NCI-H446 treated with DMSO at 0.1 percent for 48 hours (cell line): ENCODE measurements at regions not wholly inside any gene's neighbourhood (a gene's known extent, or its start where the extent isn't known, plus 50 kb on each side); places are given as distances from the start of the nearest gene placed in this dataset.
"Not testable (repeated sequence)": the region's sequence is repeated elsewhere in the genome, so short reads cannot be mapped to it uniquely, and the experiment has no call there.

Experiments
- DNase-seq: peaks from one replicate; lab custom pipeline; 2025; lab: John Stamatoyannopoulos, UW

DNA sequence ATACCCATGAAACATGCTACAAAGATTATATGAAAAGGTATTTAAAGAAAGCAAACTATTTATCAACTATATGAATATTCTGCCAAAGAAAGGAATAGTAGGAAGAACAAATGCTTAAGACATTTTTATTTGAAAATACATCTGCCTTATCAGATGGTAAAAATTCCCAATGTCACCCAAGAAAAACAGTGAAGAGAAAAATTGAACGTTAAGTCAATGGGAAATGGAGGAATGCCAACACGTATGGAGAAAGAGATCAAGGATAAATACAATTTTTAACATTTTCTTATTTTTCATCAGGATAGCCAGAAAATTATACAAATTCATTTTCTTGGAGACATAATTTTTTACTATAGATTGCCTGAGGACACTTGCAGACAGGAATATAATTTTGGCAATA, 394.2 kb downstream of the ZEB2 start:
- no peak for DNase-seq

DNA sequence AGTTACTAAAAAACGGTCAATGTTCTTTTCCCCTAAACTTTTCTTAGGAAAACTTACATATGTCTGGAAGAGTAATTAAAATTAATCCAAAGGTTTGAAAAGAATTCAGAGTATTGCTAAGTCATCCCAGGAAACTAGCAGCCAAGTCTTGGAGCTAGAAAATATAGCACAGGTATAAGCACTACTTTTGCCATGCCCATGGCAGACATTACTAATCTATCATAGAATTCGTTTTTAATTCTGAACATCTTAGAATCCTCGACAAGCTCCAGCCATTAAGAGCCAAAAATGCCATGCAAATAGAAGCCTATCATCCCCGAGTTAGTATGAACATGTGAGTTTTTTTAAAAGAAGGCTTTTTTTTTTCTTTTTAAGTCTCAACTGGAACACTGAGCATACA, 395.0 kb downstream of the ZEB2 start:
- DNase-seq = no peak

DNA sequence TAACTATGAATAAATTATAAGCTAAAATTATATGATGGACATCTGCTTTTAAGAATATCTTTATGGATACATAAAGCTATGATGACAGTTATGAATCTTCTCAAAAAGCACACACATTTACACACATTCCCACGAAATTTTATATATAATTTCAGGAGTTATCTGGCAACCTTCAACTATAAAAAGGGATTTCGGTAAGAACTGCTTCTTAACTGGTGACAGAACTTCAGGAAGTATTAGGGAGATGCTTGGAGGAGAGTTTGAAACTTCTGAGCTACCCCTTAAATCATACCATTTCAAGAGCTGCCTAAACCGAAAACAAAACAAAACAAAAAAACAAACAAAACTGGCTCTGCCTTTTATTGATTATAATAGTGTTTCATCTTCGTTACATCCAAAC, 399.4 kb downstream of the ZEB2 start:
- no peak for DNase-seq

DNA sequence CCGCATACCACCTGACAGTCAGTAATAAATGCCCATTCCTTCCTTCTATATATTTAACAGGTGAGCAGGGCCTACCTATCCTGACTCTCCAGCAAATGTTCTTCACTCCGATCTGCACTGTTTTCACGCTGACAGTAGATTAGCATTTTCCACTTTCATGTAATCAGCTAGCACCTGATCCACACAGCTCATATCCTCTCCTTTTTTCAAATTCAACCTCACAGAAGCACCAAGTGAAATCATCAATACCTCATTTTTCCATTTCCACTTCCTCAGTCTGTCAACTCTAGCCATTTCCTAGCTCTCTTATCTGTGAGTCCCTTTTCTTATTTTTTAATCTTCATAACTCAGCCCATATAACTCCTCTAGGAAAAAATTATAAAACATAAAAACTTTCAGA, 402.8 kb downstream of the ZEB2 start:
- DNase-seq = no peak

DNA sequence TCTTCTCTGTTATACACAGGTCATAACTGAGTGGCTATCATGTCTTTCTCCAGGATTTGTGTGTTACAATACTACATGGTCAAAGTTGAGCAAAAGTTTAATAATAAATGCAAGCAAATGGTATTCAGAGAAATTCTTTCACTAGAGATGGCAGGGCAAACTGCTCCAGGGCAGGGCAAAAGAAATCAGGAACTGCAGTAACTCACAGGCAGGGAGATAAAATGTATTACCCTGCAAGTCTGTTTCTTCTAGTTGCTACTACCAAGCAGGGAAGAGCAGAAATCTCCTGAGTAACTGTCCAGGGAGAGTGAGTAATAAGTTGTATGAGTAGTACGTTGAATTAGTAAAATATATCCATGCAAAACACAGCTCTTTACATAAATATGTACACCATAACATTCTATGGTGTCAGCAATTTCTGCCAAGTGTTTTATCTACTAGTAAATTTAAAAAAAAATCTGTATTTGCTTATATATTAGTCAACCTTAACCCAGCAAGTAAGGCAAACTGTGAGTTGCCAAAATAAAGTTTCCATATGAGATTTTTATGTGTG, 404.1 kb downstream of the ZEB2 start:
- no peak for DNase-seq

DNA sequence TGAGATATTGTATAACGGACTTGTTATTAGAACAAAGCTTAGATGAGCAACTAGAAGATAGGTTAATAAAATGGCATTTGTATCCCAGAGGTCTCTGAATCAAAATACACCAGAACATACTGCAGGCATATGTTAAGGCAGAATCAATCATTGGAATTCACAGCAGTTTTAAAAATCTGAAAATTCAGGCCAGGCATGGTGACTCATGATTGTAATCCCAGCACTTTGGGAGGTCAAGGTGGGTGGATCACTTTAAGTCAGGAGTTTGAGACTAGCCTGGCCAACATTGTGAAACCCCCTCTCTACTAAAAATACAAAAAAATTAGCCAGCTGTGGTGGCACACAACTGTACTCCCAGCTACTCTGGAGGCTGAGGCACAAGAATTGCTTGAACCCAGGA, 405.2 kb downstream of the ZEB2 start:
- no peak for DNase-seq

DNA sequence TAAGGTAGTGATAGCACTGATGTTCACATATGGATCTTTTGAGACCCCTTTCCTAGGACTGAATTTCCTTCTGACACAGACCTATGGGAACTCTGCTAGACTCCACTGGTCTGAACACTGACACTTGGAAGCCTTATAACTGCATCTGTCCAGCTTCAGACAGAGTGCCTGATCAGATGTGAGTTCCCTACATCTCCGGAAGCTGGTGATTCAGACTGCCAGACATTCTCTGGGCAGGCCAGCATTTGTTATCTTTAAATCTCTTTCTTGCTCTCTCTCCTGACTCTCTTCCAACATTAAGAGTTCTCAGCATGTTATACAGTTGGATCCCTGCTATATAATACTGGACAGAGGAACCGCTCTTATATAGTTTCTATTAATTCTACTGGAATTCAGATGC, 408.5 kb downstream of the ZEB2 start:
- no peak for DNase-seq

DNA sequence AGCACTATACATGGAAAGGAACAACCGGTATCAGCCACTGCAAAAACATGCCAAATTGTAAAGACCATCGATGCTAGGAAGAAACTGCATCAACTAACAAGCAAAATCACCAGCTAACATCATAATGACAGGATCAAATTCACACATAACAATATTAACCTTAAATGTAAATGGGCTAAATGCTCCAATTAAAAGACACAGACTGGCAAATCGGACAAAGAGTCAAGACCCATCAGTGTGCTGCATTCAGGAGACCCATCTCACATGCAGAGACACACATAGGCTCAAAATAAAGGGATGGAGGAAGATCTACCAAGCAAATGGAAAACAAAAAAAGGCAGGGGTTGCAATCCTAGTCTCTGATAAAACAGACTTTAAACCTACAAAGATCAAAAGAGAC, 413.8 kb downstream of the ZEB2 start:
- DNase-seq = not testable (repeated sequence)

DNA sequence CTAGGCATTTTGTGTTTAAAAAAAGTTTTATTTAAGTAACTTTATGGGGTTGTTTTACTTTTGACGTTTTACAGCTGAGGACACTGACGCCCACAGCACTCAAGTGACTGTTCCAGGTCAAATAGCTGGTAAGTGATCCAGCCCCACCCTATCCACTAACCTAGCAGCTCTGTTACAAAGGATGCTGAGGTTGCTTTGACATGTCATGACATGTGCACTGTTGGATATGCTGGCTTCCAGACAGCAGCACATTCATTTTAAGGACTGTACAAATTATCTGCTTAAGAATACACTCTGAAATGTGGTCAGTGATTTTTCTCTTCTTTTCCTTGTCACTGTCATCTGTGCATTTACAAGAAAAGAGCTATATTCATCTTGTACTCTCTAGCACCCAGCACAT, 417.5 kb downstream of the ZEB2 start:
- DNase-seq = no peak

DNA sequence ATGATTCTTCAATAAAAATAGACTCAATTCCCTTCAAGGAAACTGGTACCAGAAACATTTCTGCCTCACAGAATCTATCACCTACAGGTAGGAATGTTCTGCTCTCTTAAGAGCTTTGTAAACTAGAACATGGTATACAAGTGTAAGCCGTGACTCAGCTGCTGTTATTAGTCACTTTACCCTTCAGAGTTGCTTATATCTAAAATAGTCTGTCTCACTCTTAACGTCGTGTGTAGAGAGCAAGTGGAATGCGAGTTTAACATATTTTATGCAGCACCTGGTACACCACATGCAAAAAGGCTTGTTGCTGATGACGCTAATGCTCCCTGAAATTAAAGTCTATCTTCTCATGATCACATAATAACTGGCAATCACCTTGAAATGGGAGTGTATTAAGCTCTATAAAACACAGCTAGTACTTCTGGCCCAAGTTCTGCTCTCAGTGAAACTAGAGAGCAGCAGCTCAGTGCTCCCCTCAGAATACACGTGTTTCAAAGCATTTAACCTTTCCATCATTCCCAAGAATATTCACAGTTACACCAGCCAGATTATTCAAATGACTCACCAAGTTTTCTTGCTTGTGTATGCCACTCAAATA, 420.0 kb downstream of the ZEB2 start:
- DNase-seq = no peak

DNA sequence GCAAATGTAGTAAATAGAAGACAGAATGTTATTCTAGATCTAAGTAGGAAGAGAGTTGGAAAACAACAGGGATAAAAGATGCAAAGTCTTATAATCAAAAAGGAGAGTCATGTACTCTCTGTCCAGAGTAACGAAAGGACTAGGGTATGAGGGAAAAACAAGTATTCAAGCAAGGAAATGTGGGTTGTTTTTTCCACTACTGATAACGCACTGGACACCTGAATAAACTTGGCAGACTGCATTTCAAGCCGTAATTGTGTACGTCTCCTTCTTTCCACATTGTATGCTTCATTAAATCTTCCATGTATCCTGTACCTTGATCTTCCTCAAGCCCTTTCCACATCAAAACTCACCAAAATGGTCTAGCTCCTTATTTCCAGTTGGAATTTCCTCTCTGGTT, 420.6 kb downstream of the ZEB2 start:
- DNase-seq = no peak

DNA sequence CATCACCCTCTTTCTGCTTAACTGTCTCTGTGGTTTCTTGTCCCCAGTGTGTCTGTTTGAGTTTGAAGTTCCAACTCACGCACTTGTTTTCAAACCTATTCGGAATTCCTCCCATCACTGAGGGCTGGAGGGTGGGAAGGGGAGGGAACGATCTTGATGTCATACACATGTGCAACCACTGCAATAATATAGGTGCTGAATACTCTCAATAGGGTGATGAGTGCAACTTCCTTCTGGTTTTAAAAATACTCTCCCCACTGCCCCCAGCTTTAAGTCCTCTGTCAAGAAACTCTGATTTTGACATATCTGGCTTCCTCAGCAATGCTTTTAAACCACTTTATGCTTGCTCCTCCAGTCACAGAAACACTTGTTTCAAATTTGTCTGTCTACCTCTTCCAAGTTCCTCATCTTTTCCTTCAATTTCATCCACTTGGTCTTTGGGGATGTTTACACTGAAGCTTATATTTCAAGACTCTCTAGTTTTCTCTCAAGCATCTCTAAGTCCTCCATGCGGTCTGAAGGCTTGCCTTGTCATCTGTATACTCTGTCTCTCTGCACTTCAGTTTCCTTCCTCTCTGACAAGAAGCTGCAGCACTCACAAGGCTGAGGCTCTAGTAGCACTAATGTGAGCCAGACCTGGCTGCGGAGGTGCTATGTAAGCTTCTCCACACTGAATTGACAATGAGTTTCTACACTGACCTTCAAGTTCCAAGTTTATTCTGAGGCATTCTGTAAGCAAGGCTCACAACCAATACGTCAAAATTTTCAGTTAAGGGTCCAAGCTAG, 422.3 kb downstream of the ZEB2 start:
- no peak for DNase-seq

DNA sequence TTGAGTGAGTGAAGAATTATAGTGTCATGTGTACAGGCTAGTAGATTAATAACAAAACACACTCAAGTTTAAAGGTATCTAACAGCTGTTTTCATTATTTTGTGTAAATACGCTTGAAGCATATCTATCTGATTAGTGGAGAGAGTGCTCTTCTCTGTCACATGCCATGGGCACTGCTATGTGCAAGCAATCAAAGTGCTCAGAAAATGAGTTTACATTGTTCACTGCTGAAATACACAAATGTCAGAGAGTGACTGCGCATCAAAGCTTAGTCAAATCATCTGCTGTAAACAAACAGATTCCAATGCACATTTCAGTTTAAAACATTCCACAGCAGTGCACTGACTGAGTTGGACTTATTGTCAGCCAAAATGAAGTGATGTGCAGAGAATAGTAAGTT, 423.4 kb downstream of the ZEB2 start:
- no peak for DNase-seq

DNA sequence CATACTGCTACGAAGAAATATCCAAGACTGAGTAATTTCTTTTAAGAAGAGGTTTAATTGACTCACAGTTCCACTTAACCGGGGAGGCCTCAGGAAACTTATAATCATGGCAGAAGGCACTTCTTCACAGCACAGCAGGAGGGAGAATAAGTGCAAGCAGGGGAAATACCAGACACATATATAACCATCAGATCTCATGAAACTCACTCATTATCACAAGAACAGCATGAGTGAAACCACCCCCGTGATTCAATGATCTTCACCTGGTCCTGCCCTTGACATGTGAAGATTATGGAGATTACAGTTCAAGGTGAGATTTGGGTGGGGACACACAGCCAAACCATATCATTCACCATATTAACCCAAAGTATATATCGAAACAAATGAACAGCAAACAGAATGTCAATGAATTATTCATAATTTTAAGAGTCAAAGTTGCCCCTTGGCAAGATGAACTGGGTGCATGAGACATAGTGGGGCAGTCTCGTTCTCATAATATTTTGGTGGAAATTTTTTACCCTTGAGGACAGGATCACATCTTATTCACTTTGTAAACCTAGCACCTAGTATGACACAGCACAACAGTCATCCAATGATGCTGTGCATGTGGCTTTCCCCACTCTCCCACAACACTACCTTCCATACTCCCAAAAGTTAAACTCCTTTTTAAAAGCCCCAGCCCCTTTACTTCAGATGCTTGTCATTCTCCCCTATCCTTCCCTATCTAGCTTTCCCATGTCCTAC, 425.3 kb downstream of the ZEB2 start:
- DNase-seq = no peak

DNA sequence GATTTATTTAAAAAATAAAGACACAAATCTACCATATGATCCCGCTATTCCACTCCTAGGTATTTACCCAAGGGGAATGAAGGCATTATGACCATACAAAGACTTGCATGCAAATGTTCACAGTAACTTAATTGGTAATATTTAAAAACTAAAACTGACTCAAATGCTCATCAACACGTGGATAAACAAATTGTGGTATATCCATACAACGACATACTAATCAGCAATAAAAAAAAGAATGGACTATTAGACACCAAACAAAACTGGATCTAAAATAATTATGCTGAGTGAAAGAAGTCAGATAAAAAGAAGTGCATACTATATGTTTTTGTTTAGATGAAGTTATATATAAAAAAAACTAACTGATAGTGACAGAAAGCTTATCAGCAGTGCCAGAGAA, 428.3 kb downstream of the ZEB2 start:
- no peak for DNase-seq

DNA sequence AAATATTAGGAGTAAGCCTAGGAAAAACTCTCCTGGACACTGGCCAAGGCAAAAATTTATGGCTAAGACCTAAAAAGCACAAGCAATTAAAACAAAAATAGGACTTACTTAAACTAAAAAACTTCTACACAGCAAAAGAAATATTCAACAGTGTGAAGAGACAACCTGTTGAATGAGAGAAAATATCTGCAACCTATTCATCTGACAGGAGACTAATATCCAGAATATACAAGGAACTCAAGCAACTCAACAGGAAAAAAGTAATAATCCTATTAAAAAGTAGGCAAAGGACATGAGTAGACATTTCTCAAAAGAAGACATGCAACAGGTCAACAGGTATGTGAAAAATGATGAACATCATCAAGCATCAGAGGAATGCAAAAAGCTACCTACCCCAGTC, 431.1 kb downstream of the ZEB2 start:
- DNase-seq = no peak

DNA sequence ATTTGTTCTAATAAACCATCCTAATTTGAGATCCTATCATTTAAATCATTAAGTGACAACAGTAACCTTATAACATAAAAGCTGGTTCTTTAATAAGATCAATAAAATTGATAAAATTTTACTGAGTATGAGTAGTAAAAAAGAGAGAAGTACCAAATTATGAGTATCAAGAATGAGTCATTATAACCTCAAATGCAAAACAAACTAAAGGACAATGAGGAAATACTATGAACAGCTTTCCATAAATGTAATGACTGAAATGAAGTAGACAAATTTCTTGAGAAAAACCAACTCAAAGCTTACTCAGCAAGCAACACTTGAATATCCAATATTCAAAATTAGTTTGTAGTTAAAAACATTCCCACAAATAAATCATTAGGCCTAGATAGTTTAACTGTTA, 433.0 kb downstream of the ZEB2 start:
- no peak for DNase-seq

DNA sequence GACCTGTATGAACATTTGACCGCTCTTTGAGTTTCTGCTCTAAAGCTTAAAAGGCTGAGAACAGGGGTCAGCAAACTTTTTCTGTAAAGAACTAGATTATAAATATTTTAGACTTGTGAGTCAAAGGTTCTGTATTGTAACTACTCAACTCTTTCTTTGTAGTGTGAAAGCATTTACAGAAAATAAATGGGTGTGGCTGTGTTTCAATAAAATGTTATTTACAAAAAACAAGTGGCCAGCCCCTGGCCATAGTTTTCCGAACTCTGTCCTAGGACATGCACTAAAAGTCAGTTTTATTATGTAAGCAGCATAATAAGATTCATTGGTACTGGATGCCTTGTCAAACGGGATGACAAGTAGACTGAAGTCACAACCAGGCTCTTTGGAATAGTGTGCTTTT, 434.9 kb downstream of the ZEB2 start:
- no peak for DNase-seq

DNA sequence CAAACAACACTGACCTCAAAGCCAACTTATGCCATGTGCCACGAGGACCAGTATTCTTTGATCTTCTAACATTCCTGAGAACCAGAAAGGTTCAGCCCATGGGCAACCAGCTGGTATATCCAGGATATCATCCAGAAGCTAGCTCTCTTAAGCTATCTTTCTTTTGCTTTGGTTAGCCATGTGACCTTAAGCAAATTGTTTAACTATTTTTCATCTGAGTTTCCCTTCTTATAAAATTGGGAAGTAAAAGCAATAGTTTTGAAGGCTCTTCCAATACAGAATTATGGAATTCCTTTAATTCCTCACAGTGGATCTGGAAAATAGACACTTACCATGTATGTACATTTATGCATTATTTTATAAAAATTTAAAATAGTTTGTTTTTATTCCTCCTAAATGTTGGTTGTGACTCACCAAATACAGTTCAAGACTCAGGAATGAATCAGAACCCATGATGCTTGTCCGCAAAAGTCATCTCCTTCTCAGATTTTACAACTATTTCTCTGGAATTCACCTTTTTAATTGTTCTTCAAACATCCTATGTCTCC, 435.7 kb downstream of the ZEB2 start:
- no peak for DNase-seq

DNA sequence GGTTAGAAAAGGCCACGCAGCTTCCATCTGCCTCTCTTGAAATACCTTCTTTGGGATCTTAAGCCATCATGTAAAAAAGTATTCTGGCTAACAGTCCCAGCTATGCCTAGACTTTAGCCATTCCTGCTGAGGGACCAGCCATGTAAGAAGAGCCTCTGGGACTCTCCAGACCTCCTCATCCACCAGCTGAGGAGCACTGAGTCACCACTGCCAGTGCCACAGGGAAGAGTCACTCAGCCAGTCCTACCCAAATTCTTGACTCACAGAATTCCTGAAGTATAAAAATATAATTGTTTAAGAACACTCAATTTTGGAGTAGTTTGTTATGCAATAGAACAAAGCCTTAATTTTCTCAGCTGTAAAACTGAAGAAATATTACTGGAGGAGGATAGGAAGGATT, 436.7 kb downstream of the ZEB2 start:
- no peak for DNase-seq

DNA sequence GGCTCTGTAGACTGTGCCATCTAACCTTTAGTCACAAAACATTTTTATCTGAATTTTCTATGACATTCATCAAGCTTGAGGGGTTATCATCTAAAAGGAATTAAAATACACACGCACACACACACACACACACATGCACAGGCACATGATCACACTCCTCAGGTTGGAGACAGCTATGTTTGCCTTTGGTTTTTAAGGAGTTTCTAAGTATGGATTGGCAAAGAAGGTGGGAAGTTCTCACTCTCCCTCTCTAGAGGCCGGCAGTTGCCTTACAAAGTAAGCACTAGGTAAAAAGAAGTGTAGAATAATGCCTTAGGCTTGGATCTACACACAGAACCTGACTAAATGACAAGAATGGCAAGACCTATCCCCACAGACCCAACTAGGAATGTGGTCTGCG, 437.1 kb downstream of the ZEB2 start:
- DNase-seq = no peak

DNA sequence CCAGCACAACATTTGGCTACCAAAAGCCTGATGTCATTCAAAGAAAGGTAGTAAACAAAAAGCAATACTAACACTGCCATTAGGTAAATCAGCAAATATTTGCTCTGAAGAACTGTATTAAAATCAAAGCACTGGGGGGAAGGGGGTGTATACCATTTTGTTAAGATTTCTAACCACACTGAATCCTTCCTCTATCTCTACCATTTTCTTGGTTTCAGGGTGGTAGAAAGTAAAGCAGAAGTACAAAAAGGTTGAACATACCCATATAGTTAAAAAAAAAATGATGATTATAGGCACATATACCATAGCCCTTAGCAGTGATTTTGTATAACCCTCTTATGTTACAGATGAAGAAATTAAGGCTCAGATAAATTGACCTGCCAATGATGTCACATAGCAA, 437.6 kb downstream of the ZEB2 start:
- no peak for DNase-seq

DNA sequence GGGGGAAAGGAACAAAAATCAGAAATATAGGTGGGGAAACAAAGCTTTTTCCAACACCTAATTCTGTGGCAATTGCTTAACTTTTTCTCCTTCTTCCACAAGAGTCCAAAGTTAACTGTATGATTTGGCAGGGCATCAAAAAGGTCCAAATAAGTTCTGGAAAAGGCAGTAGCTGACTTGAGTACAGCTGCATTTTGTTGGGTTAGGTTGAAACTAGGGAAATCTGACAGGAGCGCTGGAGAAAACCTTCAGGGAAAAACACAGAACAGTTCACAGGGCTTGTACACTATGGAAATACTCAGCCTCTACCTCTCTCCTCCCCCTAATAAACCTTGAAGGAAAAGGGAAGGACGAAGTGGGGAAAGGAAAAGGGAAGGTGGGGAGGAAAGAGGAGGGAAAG, 438.6 kb downstream of the ZEB2 start:
- DNase-seq = no peak
